HCT116 (cell line): ENCODE measurements at regions not wholly inside any gene's neighbourhood (a gene's known extent, or its start where the extent isn't known, plus 50 kb on each side); places are given as distances from the start of the nearest gene placed in this dataset.

ENCODE experiments used
- ATAC-seq: fragments of 200-7000 bp; cut with Tn5 transposase; 2 replicates; pipeline ENCODE4 v1.9.1; 2020; ENCODE audit warnings: mild to moderate bottlenecking, moderate library complexity
- BruUV-seq: library from RNA; stranded (reverse); fragments of 400-500 nt; replicated peaks from 2 replicates; lab custom pipeline; 2021; lab: Mats Ljungman, UMichigan
- CTCF ChIA-PET: fragments of 300-600 bp; sonication (Branson Sonifier 250); formaldehyde crosslinking; loops from one replicate; lab custom pipeline; 2021; ENCODE audit warnings: antibody characterized with exemption; lab: Charles Lee
- POLR2A ChIA-PET: fragments of 300-600, 350-600 bp; sonication (Branson Sonifier 250); formaldehyde crosslinking; loops from one replicate; lab custom pipeline; 2021; ENCODE audit warnings: antibody characterized with exemption; lab: Charles Lee
- RAD21 ChIA-PET, 2 experiments: fragments of 300-600 bp; sonication (Branson Sonifier 250); formaldehyde crosslinking; loops; one replicate each; lab custom pipeline; 2023; ENCODE audit warnings: low total read pairs in 2 of 2; ENCODE audit not compliant: uncharacterized antibody in 2 of 2, unreplicated experiment in 2 of 2, low non-redundant PET in 1 of 2; lab: Charles Lee
- DNase-seq: peaks from one replicate; pipeline ENCODE4 v3.0.0-alpha.2; 2010; ENCODE audit warnings: low read depth, low spot score
- H2AFZ ChIP-seq: fragments of 200-600 bp; shearing (Covaris generic), sonication (generic); 2 replicates; pipeline ENCODE4 v1.6.1; 2017; ENCODE audit warnings: low read depth, mixed run types, mixed read lengths, antibody characterized with exemption, low read length; ENCODE audit not compliant: poor library complexity, severe bottlenecking
- H3K27ac ChIP-seq: 2 replicates; pipeline ENCODE4 v1.5.1; 2012; ENCODE audit warnings: low read depth, low read length
- H3K27me3 ChIP-seq: fragments of 200-600 bp; sonication (generic); 2 replicates; pipeline ENCODE4 v1.6.1; 2016; ENCODE audit warnings: mixed run types, low read length, mixed read lengths; ENCODE audit not compliant: insufficient read depth
- H3K36me3 ChIP-seq, 2 experiments: fragments of 200-500 bp in 1 of 2; fragments of 200-600 bp in 1 of 2; sonication (Bioruptor generic) in 1 of 2; sonication (generic) in 1 of 2; 2 replicates each; pipeline versions ENCODE4 v1.5.1 to v1.6.1; 2014 to 2016; ENCODE audit warnings: low read length in 2 of 2, inconsistent platforms in 1 of 2, mixed read lengths in 1 of 2, mixed run types in 1 of 2; ENCODE audit not compliant: insufficient read depth in 2 of 2, control insufficient read depth in 1 of 2
- H3K4me1 ChIP-seq, 2 experiments: fragments of 200-600 bp in 1 of 2; sonication (generic) in 1 of 2; 2 replicates each; pipeline versions ENCODE4 v1.5.1 to v1.6.1; 2012 to 2017; ENCODE audit warnings: low read length in 2 of 2, inconsistent platforms in 1 of 2, mild to moderate bottlenecking in 1 of 2, mixed read lengths in 1 of 2, mixed run types in 1 of 2, moderate library complexity in 1 of 2; ENCODE audit not compliant: insufficient read depth in 2 of 2, control insufficient read depth in 1 of 2
- H3K4me2 ChIP-seq: fragments of 200-600 bp; sonication (generic); 2 replicates; pipeline ENCODE4 v1.6.1; 2017; ENCODE audit warnings: mixed run types, low read length, mixed read lengths
- H3K4me3 ChIP-seq, 2 experiments: fragments of 200-600 bp in 1 of 2; sonication (generic) in 1 of 2; replicated peaks in 1 of 2; 2 replicates each; pipeline ENCODE4 v1.5.1; 2011 to 2016; ENCODE audit warnings: low read length in 2 of 2, control low read depth in 1 of 2, low read depth in 1 of 2, mild to moderate bottlenecking in 1 of 2, mixed read lengths in 1 of 2, mixed run types in 1 of 2
- H3K79me2 ChIP-seq: fragments of 200-600 bp; sonication (generic); 2 replicates; pipeline ENCODE4 v1.6.1; 2017; ENCODE audit warnings: mild to moderate bottlenecking, mixed run types, low read length, moderate library complexity, mixed read lengths; ENCODE audit not compliant: insufficient read depth
- H3K9ac ChIP-seq: fragments of 200-600 bp; sonication (generic); 2 replicates; pipeline ENCODE4 v1.6.1; 2016; ENCODE audit warnings: low read length, mixed read lengths
- H3K9me2 ChIP-seq: fragments of 200-600 bp; sonication (generic), shearing (Covaris generic); 2 replicates; pipeline ENCODE4 v1.6.1; 2017; ENCODE audit warnings: mixed run types, mild to moderate bottlenecking, moderate library complexity; ENCODE audit not compliant: insufficient read depth
- H3K9me3 ChIP-seq, 2 experiments: fragments of 200-500 bp in 1 of 2; fragments of 200-600 bp in 1 of 2; sonication (Bioruptor generic) in 1 of 2; sonication (generic) in 1 of 2; 2 replicates each; pipeline ENCODE4 v1.6.1; 2014 to 2017; ENCODE audit warnings: low read length in 2 of 2, mixed read lengths in 2 of 2, inconsistent platforms in 1 of 2, low read depth in 1 of 2, mild to moderate bottlenecking in 1 of 2, mixed run types in 1 of 2, moderate library complexity in 1 of 2; ENCODE audit not compliant: control insufficient read depth in 1 of 2, insufficient read depth in 1 of 2
- H4K20me1 ChIP-seq: fragments of 200-600 bp; sonication (generic), shearing (Covaris generic); 2 replicates; pipeline ENCODE4 v1.6.1; 2017; ENCODE audit warnings: mixed run types, mild to moderate bottlenecking, moderate library complexity; ENCODE audit not compliant: insufficient read depth
- CBX3 ChIP-seq: IDR thresholded peaks from 2 replicates; pipeline ENCODE4 v1.6.1; 2012; ENCODE audit warnings: low read depth
- ELF1 ChIP-seq: IDR thresholded peaks from 2 replicates; pipeline ENCODE4 v1.6.1; 2012; ENCODE audit warnings: low read depth, borderline replicate concordance
- EZH2phosphoT487 ChIP-seq: fragments of 200-600 bp; IDR thresholded peaks from 2 replicates; pipeline ENCODE4 v1.6.1; 2018; ENCODE audit warnings: antibody characterized with exemption, borderline replicate concordance
- FOSL1 ChIP-seq: IDR thresholded peaks from 2 replicates; pipeline ENCODE4 v1.6.1; 2012; ENCODE audit warnings: low read depth
- JUND ChIP-seq: IDR thresholded peaks from 2 replicates; pipeline ENCODE4 v1.6.1; 2012
- POLR2A ChIP-seq: IDR thresholded peaks from 2 replicates; pipeline ENCODE4 v1.7.0; 2011; ENCODE audit warnings: borderline replicate concordance; ENCODE audit not compliant: insufficient read depth, insufficient read length; ENCODE audit errors: extremely low read depth
- POLR2AphosphoS5 ChIP-seq: IDR thresholded peaks from 2 replicates; pipeline ENCODE4 v1.6.1; 2011; ENCODE audit warnings: mild to moderate bottlenecking, low read depth, low read length, moderate library complexity
- RAD21 ChIP-seq: IDR thresholded peaks from 2 replicates; pipeline ENCODE4 v1.6.1; 2012; ENCODE audit warnings: low read depth, mild to moderate bottlenecking
- SIN3A ChIP-seq: IDR thresholded peaks from 2 replicates; pipeline ENCODE4 v1.6.1; 2012; ENCODE audit warnings: low read depth
- TCF7L2 ChIP-seq: IDR thresholded peaks from 2 replicates; pipeline ENCODE4 v1.7.0; 2011; ENCODE audit warnings: borderline replicate concordance, inconsistent platforms; ENCODE audit not compliant: insufficient read depth, insufficient read length; ENCODE audit errors: extremely low read depth
- YY1 ChIP-seq: IDR thresholded peaks from 2 replicates; pipeline ENCODE4 v1.6.1; 2011; ENCODE audit warnings: low read length, low read depth, moderate library complexity, mild to moderate bottlenecking; ENCODE audit not compliant: insufficient replicate concordance; ENCODE audit errors: extremely low read depth
- ZBTB33 ChIP-seq: IDR thresholded peaks from 2 replicates; pipeline ENCODE4 v1.6.1; 2011; ENCODE audit warnings: mild to moderate bottlenecking, low read length, moderate library complexity; ENCODE audit not compliant: insufficient replicate concordance; ENCODE audit errors: extremely low read depth
- ZNF274 ChIP-seq: fragments of 200-500 bp; sonication (Bioruptor generic); IDR thresholded peaks from 2 replicates; pipeline ENCODE4 v1.6.1; 2014; ENCODE audit warnings: mild to moderate bottlenecking, low read depth, low read length, inconsistent platforms
- intact Hi-C: fragments of 100-400 bp; cut with micrococcal nuclease; formaldehyde crosslinking; loops from 2 replicates; pipeline ENCODE4 v1.10.0; 2022
- TF ChIP-seq, protein P1 (sequence below): IDR thresholded peaks from 2 replicates; pipeline ENCODE4 v1.6.1; 2012
- TF ChIP-seq, protein P2 (sequence below): IDR thresholded peaks from 2 replicates; pipeline ENCODE4 v1.6.1; 2012

- Histone ChIP-seq H3K36me3 (no peaks in the 10 kb centered on the region), H3K9ac (no peak overlapping the region), H3K27me3 (no peaks in the 10 kb centered on the region), H2AFZ (no peak overlapping the region), H3K4me3 (no peak overlapping the region), H3K27ac (no peak overlapping the region), H3K9me3 (no peaks in the 10 kb centered on the region), H3K4me2 (no peak overlapping the region), H3K79me2 (no peaks in the 10 kb centered on the region)
- ChIA-PET POLR2A (no interaction called here), CTCF (interaction anchor here (0.9 kb wide), 1 partner anchor 534 kb away, joined by 3 read pairs; no protein-coding TSS in a partner anchor), RAD21 (no interaction called here)
- BruUV-seq = no TSS peak
- intact Hi-C loops = no loop called here
- TF ChIP-seq, protein P1, sequence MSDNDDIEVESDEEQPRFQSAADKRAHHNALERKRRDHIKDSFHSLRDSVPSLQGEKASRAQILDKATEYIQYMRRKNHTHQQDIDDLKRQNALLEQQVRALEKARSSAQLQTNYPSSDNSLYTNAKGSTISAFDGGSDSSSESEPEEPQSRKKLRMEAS = no peak
- TF ChIP-seq, protein P2, sequence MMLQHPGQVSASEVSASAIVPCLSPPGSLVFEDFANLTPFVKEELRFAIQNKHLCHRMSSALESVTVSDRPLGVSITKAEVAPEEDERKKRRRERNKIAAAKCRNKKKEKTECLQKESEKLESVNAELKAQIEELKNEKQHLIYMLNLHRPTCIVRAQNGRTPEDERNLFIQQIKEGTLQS = no peak
- TF ChIP-seq ZBTB33 = no peak
- TF ChIP-seq CBX3 = no peak
- no peak for TF ChIP-seq FOSL1
- TF ChIP-seq POLR2A = no peak
- TF ChIP-seq, all 23 proteins: peak for 0
- H3K4me1 ChIP-seq = no peaks in the 10 kb centered on the region
- no peak for DNase-seq
- H3K9me2 ChIP-seq = no peaks in the 10 kb centered on the region
- ATAC-seq = no peak
- no peaks in the 10 kb centered on the region for H4K20me1 ChIP-seq
These were observed 340.1 kb upstream of the FSTL5 start for GRCh38 chr4:162503868-162504267.

GRCh38 chr4:162502109-162502508 lies 338.3 kb upstream of the FSTL5 start:
- ChIA-PET CTCF (no interaction called here), POLR2A (no interaction called here), RAD21 (no interaction called here)
- Histone ChIP-seq H3K4me2 (no peak overlapping the region), H3K9me3 (no peaks in the 10 kb centered on the region), H3K9ac (no peak overlapping the region), H3K27ac (no peak overlapping the region), H3K79me2 (no peaks in the 10 kb centered on the region), H2AFZ (no peak overlapping the region), H3K9me2 (no peaks in the 10 kb centered on the region), H4K20me1 (no peaks in the 10 kb centered on the region), H3K36me3 (no peaks in the 10 kb centered on the region), H3K27me3 (no peaks in the 10 kb centered on the region), H3K4me3 (no peak overlapping the region), H3K4me1 (no peaks in the 10 kb centered on the region)
- intact Hi-C loops = no loop called here
- DNase-seq = no peak
- BruUV-seq = no TSS peak
- ATAC-seq = no peak
- TF ChIP-seq FOSL1 = no peak
- no peak for TF ChIP-seq TCF7L2
- no peak for TF ChIP-seq POLR2AphosphoS5
- no peak for TF ChIP-seq JUND
- TF ChIP-seq YY1 = no peak
- no peak for TF ChIP-seq POLR2A
- TF ChIP-seq EZH2phosphoT487 = no peak
- TF ChIP-seq ELF1 = no peak
- TF ChIP-seq, protein P1 = no peak
- no peak for TF ChIP-seq RAD21
- no peak for TF ChIP-seq SIN3A
- no peak for TF ChIP-seq ZBTB33
- TF ChIP-seq ZNF274 = no peak
